Inflammatory macrophage treated with lipopolysaccharide for 4 hours (primary cell): ENCODE measurements at regions not wholly inside any gene's neighbourhood (a gene's known extent, or its start where the extent isn't known, plus 50 kb on each side); places are given as distances from the start of the nearest gene placed in this dataset.
"Not testable (repeated sequence)": the region's sequence is repeated elsewhere in the genome, so short reads cannot be mapped to it uniquely, and the experiment has no call there.

Source experiments
- DNase-seq: peaks from one replicate; pipeline ENCODE4 v3.0.0-alpha.2; 2020

DNA sequence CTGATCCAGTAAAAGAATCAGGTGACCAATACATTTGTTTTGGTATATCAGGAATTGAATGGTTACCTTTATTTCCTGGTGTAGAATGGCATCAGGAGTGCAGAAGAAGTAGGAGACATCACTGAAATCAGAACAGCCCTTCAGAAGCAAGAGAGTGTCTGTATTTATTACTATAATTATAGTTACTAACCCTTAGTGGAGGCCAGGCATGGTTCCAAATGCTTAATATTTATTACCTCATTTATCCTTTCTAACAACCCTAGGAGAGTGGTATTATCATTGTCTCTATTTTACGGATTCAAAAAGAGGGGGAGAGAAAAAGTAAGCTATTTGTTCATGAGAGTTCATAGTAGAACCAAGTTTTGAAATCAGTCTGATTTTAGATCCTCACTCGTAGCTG, 1292.9 kb downstream of the PCDH9 start:
- DNase-seq, result no peak

DNA sequence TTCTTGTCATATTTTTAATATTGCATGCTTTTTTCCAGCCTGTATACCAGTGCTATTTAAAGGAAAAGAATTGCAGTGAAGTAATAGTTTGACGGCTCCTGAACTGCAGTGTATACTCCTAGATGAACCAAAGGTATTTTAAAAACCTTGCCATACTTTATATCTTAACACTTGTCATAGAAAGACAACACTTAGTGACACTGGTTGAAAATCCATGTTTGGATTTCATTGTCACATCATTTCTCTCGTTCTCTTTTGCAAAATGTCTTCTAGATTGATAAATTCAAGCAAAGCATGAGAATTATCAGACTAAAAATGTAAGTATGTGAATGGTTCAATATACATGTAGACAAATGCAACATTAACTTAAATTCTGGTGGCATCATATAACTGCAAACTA, 1293.9 kb downstream of the PCDH9 start:
- DNase-seq, result no peak

DNA sequence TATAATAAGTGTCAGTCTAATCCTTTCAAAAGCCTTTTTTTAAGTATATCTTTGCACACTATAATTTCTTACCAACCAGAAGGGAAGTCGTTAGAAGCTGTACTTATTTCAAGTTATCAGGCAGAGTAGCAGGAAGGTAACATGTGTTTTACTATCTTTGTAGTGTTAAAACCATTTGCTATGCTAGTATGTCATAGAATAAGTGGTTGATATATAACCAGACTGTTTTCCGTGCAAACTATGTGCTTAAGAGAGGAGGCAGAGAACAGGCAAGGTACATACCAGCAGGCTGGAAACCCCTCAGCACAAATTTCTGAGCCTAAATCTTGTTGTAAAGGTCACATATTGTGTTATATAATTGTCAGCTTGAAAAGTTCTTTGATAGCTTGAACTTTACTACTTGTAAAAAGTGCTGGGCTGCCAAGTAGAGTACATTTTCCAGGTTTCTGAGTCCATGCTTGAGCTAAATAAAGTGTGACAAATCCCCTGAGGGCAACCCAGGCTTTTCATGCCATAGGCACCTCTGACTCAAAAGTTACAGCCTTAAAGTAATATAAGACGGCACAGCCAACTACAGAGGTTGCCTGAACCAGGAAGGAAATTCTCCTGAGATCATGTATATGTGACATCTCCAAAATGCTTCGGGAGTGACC, 1297.4 kb downstream of the PCDH9 start:
- no peak for DNase-seq

GRCh38 chr13:65932013-65932412, 1298.1 kb downstream of the PCDH9 start:
- DNase-seq, result no peak

GRCh38 chr13:65929436-65929835, 1300.7 kb downstream of the PCDH9 start:
- no peak for DNase-seq

DNA sequence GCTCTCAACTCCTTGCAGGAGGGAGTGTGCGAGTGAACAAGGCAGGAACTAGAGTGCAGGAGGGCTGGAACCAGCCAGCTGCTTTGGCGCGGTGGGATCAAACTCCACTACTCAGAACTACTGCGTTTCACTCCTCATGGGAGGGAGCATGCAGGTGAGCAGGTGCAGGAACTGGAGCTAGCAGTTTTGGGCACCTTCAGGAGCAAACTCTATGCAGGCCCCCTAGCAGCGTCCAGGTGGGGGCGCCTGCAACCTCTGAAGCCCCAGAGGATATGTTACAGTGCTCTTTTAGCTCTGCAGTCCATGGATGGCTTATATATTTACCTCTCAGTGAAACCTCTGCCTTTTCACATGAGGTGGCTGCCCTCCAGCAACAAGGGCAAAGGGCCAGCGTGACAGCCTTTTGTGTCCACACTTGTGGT, 1303.4 kb downstream of the PCDH9 start:
- no peak for DNase-seq

DNA sequence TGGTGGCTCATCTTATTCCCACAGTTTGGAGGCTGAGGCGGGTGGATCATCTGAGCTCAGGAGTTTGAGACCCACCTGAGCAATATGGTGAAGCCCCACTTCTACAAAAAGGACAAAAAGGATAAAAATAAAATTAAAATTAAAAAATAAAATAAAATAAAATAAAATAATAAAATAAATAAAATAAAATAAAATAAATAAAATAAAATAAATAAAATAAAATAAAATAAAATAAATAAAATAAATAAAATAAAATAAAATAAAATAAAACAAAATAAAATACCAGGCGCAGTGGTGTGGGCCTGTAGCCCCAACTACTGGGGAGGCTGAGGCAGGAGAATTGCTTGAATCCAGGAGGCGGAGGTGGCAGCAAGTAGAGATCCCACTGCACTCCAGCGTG, 1307.3 kb downstream of the PCDH9 start:
- not testable (repeated sequence) for DNase-seq

DNA sequence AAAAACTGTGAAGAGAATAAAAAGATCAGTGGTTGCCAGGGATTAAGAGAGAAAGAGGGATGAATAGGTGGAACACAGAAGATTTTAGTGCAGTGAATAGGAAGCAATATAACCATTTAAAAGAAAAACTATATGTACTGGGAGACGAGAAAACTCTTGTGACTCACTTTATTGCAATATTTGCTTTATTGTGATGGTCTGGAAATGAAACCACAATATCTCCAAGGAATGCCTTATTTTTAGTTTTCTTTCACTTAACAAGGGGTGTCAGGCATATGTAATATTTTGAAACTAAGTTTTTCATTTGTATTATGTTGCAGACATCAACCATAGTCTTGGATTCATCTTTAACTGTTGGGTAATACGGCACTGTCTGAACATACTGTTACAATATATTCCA, 1308.2 kb downstream of the PCDH9 start:
- no peak for DNase-seq

DNA sequence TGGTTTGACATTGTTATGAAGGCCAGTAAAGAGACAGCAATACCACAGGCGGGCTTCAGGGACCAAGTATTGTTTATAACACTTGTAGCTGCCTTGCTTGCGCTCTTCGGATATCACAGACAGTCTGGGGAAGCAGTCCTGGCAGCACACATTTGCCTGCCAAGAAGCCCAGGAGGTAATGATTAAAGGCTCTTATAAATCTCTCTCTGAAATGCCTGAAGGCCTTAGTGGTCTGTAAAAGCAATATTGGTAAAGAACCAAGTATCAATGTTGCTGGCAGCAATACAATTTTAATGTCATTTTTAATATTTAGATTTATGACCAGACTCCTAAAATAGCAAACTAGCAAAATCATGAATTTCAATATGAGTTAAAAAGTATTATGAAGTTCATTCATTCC, 1312.4 kb downstream of the PCDH9 start:
- no peak for DNase-seq

GRCh38 chr13:65915195-65915594, 1314.9 kb downstream of the PCDH9 start:
- DNase-seq, result no peak

- no peak for DNase-seq
These were observed 1315.4 kb downstream of the PCDH9 start for GRCh38 chr13:65914716-65915115.

DNA sequence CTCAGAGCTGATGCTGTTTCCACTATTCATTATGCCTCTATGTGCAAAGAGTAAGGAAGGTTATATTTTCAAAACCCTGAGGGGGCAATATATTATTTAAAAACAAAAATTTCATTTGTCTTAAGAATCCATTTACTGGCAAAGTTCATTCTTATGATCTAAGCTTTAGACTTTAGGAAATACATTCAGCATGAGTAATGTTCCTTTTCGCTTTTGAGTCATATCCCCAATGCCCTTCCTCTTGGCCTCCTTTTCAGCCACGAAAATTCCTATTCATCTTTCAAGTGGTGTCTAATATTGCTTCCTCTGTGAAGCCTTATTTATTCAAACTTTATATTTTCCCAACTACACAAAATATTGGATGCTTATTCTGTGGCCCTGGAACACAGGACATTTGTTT, 1317.0 kb downstream of the PCDH9 start:
- no peak for DNase-seq

DNA sequence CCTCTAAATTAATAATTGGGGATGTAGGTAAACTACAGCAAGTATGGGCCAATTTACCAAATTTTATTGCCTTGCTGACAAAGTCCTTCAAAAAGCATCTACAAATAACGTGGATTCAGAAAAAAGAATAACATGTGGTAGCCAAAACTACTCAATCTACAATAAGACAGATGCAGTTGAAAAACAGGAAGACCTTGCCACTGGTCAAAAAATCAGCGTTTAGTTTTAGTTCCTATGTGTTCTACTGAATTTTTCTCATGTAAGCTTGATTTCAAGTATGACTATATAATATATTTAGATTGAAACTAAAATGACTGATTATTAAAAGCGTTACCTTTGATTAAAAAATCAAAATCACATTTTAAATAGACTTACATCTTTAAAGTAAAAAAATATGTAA, 1317.6 kb downstream of the PCDH9 start:
- no peak for DNase-seq

DNA sequence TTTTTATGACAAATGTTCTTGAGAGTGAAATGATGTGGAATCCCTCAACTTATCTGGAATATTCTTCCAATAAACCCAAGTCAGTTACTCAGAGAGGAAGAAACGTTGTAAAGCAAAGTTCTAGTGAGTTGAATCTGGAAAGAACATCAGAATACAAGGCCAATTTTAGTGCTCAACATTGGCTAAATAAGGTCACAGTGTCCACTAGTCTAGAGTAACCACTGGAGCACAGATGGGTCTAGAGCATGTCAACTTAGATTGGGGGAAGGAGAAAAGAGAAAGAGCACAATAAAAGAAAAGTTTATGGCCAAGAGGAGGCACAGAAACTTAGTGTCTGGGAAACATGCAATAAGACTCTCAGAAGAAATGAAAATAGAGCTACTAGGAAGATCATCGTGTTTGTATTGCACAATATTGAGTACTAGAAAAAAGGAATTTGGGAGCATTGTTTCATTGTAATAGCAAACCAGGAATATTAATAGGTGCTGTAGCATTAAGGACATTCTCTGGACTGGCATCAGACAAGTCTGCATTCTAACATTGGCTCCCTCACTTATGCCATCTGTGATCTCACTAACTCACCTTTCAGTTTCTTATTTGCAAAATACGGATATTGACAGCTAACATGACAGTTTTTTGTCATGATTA, 1318.5 kb downstream of the PCDH9 start:
- DNase-seq, result no peak

DNA sequence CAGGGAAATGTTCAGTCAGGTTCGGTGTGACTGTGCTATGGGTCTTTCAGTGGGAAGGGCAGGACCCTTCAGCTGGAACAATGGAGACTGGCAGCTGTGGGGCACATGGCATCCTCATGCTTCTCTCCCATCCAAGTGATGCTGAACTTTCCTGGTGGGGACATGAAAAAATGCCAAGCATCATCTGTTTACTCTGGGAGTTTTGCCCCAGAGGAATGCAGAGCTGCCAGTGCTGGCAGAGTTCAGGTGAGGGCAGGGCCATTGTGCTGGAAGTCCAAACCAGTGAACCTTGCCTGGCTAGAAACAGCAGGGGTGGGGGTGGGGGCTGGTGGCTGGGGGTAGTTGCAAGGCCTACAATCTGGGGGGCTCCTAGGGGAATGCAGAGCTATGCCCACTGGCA, 1320.6 kb downstream of the PCDH9 start:
- DNase-seq, result no peak

DNA sequence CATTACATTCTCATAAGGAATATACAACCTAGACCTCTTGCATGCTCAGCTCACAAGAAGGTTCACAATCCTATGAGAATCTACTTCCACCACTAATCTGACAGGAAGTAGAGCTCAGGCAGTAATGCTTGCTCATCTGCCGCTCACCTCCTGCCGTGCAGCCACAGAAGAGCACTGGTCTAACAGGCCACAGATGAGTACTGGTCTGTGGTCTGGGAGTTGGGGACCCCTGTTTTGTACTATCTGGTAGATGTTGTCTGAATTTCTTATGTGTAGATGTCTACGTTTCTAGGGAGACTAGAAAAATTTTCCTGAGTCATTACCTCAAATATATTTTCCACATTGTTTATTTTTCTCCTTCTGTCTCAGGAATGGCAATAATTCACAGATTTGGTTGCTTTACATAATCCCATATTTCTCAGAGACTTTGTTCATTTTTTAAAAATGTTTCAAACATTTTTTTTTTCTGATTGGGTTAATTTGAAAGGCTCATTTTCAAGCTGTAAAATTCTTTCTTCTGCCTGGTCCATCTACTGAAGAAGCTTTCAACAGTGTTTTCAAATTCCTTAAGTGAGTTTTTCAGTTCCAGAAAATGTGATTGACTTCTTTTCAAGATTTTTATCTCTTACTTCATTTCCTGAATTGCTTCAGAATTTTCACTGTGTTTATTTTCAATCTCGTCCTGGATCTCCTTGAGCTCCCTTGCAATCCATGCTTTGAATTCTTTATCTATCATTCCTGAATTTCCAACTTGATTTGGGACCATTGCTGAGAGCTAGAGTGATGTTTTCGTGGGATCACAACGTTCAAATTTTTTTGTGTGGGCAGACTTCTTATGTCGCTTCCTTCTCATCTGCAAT, 1322.2 kb downstream of the PCDH9 start:
- DNase-seq, result no peak

GRCh38 chr13:65901723-65902122, 1328.4 kb downstream of the PCDH9 start:
- no peak for DNase-seq

GRCh38 chr13:65894049-65894448, 1336.1 kb downstream of the PCDH9 start:
- no peak for DNase-seq

DNA sequence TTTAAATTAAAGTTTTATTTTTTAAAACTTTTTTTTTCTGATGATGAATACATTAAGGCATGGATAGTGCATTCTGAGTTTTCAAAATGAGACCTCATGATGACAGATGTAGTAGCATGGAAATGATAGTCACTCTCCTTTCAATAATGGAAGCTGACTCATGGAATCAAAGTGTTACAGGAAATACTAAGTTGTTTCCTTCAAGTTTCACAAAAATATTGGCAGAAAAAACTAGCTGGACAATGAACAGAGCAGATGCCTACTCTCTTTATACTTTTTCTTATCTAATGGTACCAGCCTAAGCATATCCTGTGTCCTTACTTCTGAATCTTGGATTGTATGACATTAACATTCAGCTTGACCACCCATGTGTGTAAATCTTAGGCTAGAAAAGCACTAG, 1337.3 kb downstream of the PCDH9 start:
- no peak for DNase-seq

DNA sequence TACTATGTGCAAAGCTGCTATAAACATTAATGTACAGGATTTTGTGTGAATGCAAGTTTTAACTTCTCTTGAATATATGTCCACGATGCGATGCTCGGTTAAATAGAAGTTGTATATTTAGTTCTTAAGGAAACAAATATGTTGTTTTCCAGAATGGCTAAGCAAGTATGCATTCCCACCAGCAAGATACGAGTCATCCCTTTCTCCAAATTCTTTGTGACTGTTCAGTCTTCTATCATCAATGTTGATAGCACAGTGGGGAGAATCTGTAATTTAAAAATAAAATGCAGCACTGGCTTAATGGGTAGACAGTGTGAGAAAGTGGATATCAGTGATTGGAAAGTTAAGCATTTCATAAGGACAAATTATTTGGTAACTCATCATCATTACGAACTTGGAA, 1340.8 kb downstream of the PCDH9 start:
- DNase-seq, result no peak

DNA sequence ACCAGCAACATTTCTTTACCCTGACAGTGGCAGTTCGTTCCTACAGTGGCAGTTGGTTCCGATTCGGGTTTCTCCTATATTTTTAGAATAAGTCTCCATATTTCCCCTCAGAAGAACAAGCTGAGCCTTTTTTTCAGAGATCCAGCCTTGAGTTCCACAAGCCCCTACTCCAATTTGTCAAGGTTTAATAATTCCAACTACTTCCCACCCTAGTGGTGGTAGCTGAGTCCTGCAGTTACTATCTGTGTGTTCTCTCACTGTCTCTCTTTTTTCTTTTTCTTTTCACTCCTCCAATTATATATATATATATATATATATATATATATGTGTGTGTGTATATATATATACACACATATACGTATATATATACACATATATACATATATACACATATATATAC, 1347.3 kb downstream of the PCDH9 start:
- no peak for DNase-seq

DNA sequence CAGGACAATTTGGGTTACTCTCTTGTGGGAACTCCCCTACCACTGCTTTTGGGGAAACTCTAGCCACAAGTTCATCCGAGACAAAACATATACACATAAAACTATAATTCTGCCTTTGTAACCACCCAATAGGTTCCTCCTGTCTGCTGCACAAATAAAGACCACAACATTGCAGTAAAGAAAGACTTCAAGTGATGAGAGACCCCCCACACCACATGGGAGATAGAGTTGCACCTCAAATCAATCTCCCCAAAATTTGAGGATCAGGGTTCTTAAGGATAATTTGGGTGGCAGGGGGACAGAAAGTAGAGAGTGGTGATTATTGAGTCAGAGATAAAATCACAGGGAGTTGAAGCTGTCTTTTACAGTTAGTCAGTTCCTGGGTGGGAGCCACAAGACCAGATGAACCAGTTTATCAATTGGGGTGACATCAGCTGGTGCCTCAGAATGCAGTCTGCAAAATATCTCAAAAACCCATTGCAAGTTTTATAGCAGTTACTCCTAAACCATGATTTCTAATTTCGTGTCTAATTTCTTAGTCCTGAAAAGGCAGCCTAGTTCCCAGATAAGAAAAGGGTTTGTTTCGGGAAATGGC, 1348.5 kb downstream of the PCDH9 start:
- DNase-seq, result no peak

- DNase-seq, result no peak
These were observed 1355.1 kb downstream of the PCDH9 start for GRCh38 chr13:65875031-65875430.

DNA sequence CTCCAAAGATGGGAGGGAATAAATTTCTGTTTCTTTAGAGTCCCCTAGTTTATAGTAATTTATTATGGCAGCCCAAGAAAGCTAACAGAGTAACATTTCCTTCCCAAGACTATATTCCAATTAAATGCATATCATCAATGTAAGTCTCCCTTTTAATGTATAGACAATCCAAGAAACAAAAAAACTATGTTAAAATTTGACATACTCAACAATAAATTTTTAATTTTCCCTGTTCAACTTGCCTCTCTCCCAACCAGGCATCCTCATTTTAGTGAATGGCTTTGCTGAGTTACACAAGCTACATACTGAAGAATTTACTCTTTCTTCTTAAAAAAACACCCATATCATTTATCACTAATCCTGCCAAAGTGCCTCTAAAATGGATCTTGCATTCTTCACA, 1357.7 kb downstream of the PCDH9 start:
- DNase-seq, result no peak
